Activated B cell treated with CpG ODN at 0.5 μM for 24 hours (primary cell): ENCODE measurements at regions not wholly inside any gene's neighbourhood (a gene's known extent, or its start where the extent isn't known, plus 50 kb on each side); places are given as distances from the start of the nearest gene placed in this dataset.
"Not testable (repeated sequence)": the region's sequence is repeated elsewhere in the genome, so short reads cannot be mapped to it uniquely, and the experiment has no call there.

ENCODE experiments used
- ATAC-seq: fragments of 200-7000 bp; cut with Tn5 transposase; one replicate; pipeline ENCODE4 v1.10.0; 2021; ENCODE audit warnings: low read depth, mild to moderate bottlenecking, moderate library complexity
- CTCF ChIA-PET: fragments of 350-600 bp; sonication (Branson Sonifier 250); formaldehyde crosslinking; loops from one replicate; lab custom pipeline; 2021; ENCODE audit warnings: antibody characterized with exemption; lab: Charles Lee
- POLR2A ChIA-PET: fragments of 350-600 bp; sonication (Branson Sonifier 250); formaldehyde crosslinking; loops from one replicate; lab custom pipeline; 2021; ENCODE audit warnings: antibody characterized with exemption; lab: Charles Lee
- DNase-seq: peaks from one replicate; pipeline ENCODE4 v3.0.0; 2022
- H3K27ac Mint-ChIP-seq: one replicate; pipeline ENCODE4 v1.8.0; 2020; ENCODE audit warnings: mixed read lengths
- H3K27me3 Mint-ChIP-seq: one replicate; pipeline ENCODE4 v1.8.0; 2021; ENCODE audit warnings: mixed read lengths
- H3K36me3 Mint-ChIP-seq: one replicate; pipeline ENCODE4 v1.8.0; 2021; ENCODE audit warnings: low read depth, mixed read lengths
- H3K4me1 Mint-ChIP-seq: one replicate; pipeline ENCODE4 v1.8.0; 2021; ENCODE audit warnings: mixed read lengths
- H3K4me3 Mint-ChIP-seq: one replicate; pipeline ENCODE4 v1.8.0; 2020; ENCODE audit warnings: mild to moderate bottlenecking, mixed read lengths
- H3K9me3 Mint-ChIP-seq: one replicate; pipeline ENCODE4 v1.8.0; 2020; ENCODE audit warnings: mixed read lengths
- CTCF ChIP-seq: fragments of 200-600 bp; IDR thresholded peaks from one replicate; pipeline ENCODE4 v1.8.0; 2022; ENCODE audit warnings: antibody characterized with exemption, mild to moderate bottlenecking
- intact Hi-C: fragments of 100-400 bp; cut with micrococcal nuclease; formaldehyde crosslinking; loops from one replicate; pipeline ENCODE4 v1.15.1; 2024

GRCh38 chr6:133136177-133136880 is 104.8 kb upstream of the EYA4 start:
- no peaks in the 10 kb centered on the region for H3K9me3 Mint-ChIP-seq
- no peak overlapping the region for H3K4me3 Mint-ChIP-seq
- CTCF ChIA-PET, result no interaction called here
- H3K36me3 Mint-ChIP-seq, result no peaks in the 10 kb centered on the region
- no peak for TF ChIP-seq CTCF
- intact Hi-C loops, result no loop called here
- no peaks in the 10 kb centered on the region for H3K4me1 Mint-ChIP-seq
- no peak for DNase-seq
- H3K27me3 Mint-ChIP-seq, result no peaks in the 10 kb centered on the region
- ATAC-seq, result no peak
- POLR2A ChIA-PET, result no interaction called here
- no peak overlapping the region for H3K27ac Mint-ChIP-seq

- H3K9me3 Mint-ChIP-seq, H3K4me1 Mint-ChIP-seq, H3K36me3 Mint-ChIP-seq, intact Hi-C loops, POLR2A ChIA-PET, H3K27me3 Mint-ChIP-seq, H3K4me3 Mint-ChIP-seq, DNase-seq, CTCF ChIA-PET, ATAC-seq, H3K27ac Mint-ChIP-seq: not testable (repeated sequence)
These were observed 93.5 kb upstream of the EYA4 start for GRCh38 chr6:133147470-133148184.

- ChIA-PET POLR2A (no interaction called here), CTCF (no interaction called here)
- intact Hi-C loops, result no loop called here
- DNase-seq (no peak), ATAC-seq (no peak)
- Mint-ChIP-seq H3K27ac (no peak overlapping the region), H3K27me3 (no peaks in the 10 kb centered on the region), H3K36me3 (no peaks in the 10 kb centered on the region), H3K4me3 (no peak overlapping the region), H3K4me1 (no peaks in the 10 kb centered on the region), H3K9me3 (no peaks in the 10 kb centered on the region)
- TF ChIP-seq CTCF, result no peak
These were observed 84.5 kb upstream of the EYA4 start for GRCh38 chr6:133156689-133157088.

GRCh38 chr6:133157995-133158394 is 83.2 kb upstream of the EYA4 start:
- Mint-ChIP-seq H3K4me1 (no peaks in the 10 kb centered on the region), H3K27ac (no peak overlapping the region), H3K36me3 (no peaks in the 10 kb centered on the region), H3K9me3 (no peaks in the 10 kb centered on the region), H3K4me3 (no peak overlapping the region), H3K27me3 (no peaks in the 10 kb centered on the region)
- intact Hi-C loops, result no loop called here
- DNase-seq (no peak), ATAC-seq (no peak)
- TF ChIP-seq CTCF, result no peak
- POLR2A ChIA-PET, result no interaction called here
- CTCF ChIA-PET, result no interaction called here

GRCh38 chr6:133159255-133159795 is 81.8 kb upstream of the EYA4 start:
- Mint-ChIP-seq H3K4me1 (no peaks in the 10 kb centered on the region), H3K27me3 (no peaks in the 10 kb centered on the region), H3K9me3 (no peaks in the 10 kb centered on the region), H3K4me3 (no peak overlapping the region), H3K36me3 (no peaks in the 10 kb centered on the region), H3K27ac (no peak overlapping the region)
- DNase-seq, result no peak
- ChIA-PET CTCF (no interaction called here), POLR2A (no interaction called here)
- intact Hi-C loops, result no loop called here
- TF ChIP-seq CTCF, result no peak
- no peak for ATAC-seq
